ENCODE measurements at regions not wholly inside any gene's neighbourhood (a gene's known extent, or its start where the extent isn't known, plus 50 kb on each side); places are given as distances from the start of the nearest gene placed in this dataset.

DNA sequence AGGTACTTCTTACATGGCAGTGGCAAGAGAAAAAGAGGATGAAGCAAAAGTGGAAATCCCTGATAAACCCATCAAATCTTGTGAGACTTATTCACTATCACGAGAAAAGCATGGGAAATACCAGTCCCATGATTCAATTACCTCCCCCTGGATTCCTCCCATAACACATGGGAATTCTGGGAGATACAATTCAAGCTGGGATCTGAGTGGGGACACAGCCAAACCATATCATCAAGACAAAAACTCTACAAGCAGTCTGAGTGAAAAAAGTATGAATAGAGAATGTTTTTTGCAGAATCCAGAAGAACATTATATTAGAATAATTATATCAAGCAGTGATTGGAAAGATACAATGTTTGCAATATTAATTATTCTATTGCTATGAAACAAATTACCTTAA is 893.7 kb downstream of the FAM181B start:
- TF ChIP-seq CTCF (IDR thresholded peaks at IDR 0.05), result no peak
- no peak for TF ChIP-seq POLR2A (IDR thresholded peaks at IDR 0.05)
- TF ChIP-seq EP300 (IDR thresholded peaks at IDR 0.05), result no peak
